ENCODE measurements at regions not wholly inside any gene's neighbourhood (a gene's known extent, or its start where the extent isn't known, plus 50 kb on each side); places are given as distances from the start of the nearest gene placed in this dataset.

GRCh38 chr2:13021470-13021957, 304.8 kb downstream of the TRIB2 start:
- TF ChIP-seq ZNF175 (tag by site-specific recombination; IDR thresholded peaks at IDR 0.05) (no peak), ZNF530 (tag by site-specific recombination; IDR thresholded peaks at IDR 0.05; ENCODE audit: low read depth) (no peak), ZNF16 (tag by site-specific recombination; IDR thresholded peaks at IDR 0.05; ENCODE audit: low read depth) (no peak), YY1 (tag by site-specific recombination; IDR thresholded peaks at IDR 0.05) (no peak), ZNF776 (tag by site-specific recombination; IDR thresholded peaks at IDR 0.05; ENCODE audit: borderline replicate concordance) (no peak), CTCF (tag by site-specific recombination; IDR thresholded peaks at IDR 0.05) (no peak), ZNF76 (tag by site-specific recombination; IDR thresholded peaks at IDR 0.05; ENCODE audit: borderline replicate concordance, low read depth) (no peak), SALL2 (tag by site-specific recombination; IDR thresholded peaks at IDR 0.05; ENCODE audit: borderline replicate concordance) (no peak)
